NAMALWA (cell line): ENCODE measurements at regions not wholly inside any gene's neighbourhood (a gene's known extent, or its start where the extent isn't known, plus 50 kb on each side); places are given as distances from the start of the nearest gene placed in this dataset.
"Not testable (repeated sequence)": the region's sequence is repeated elsewhere in the genome, so short reads cannot be mapped to it uniquely, and the experiment has no call there.

Experiments
- DNase-seq: peaks from one replicate; pipeline ENCODE4 v3.0.0-alpha.2; 2015; ENCODE audit warnings: low spot score

DNA sequence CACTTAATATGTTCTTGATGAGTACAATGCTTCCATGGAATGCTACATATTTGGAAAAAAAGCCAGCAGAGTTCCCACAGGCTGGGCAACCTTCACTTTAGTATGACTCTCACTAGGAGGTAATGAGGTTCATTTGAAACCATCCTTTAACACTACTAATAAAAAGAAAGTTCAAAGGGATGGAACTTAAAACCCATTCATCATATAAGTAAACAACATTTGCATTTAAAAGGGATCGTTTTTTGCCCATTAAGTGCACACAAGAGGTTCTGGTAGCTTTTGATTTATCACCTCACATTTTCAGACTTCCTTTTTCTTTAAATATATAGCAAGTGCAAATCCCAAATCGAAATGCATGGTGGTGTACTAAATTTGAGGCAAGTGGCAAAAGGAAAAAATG lies 270.8 kb upstream of the DCC start:
- no peak for DNase-seq

GRCh38 chr18:52070291-52070756 lies 269.7 kb upstream of the DCC start:
- DNase-seq = no peak

GRCh38 chr18:52077251-52077983 lies 262.6 kb upstream of the DCC start:
- DNase-seq = no peak

DNA sequence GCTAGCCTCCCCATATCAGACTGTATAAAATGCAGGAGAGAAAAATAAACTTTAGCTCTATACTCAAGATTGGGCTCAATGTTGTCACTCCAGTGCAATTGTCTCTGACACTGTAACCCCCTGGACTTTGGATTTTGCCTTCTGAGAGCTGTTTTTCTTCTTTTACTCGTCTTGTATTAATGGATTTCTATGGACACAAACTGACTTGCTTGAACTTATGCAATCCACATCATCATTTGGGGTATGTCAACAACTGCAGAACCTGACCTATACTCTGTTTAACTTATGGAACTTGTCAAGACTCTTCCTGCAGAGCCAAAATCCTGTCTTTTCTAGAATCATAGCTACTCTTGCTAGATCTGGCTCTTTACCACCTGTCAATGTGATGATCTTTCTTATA lies 257.8 kb upstream of the DCC start:
- no peak for DNase-seq

- no peak for DNase-seq
Observed at GRCh38 chr18:52087140-52087539, 252.9 kb upstream of the DCC start.

- no peak for DNase-seq
Observed at GRCh38 chr18:52090005-52090404, 250.0 kb upstream of the DCC start.

GRCh38 chr18:52093171-52093570 lies 246.8 kb upstream of the DCC start:
- no peak for DNase-seq

GRCh38 chr18:52118684-52119083 lies 221.3 kb upstream of the DCC start:
- DNase-seq = no peak

DNA sequence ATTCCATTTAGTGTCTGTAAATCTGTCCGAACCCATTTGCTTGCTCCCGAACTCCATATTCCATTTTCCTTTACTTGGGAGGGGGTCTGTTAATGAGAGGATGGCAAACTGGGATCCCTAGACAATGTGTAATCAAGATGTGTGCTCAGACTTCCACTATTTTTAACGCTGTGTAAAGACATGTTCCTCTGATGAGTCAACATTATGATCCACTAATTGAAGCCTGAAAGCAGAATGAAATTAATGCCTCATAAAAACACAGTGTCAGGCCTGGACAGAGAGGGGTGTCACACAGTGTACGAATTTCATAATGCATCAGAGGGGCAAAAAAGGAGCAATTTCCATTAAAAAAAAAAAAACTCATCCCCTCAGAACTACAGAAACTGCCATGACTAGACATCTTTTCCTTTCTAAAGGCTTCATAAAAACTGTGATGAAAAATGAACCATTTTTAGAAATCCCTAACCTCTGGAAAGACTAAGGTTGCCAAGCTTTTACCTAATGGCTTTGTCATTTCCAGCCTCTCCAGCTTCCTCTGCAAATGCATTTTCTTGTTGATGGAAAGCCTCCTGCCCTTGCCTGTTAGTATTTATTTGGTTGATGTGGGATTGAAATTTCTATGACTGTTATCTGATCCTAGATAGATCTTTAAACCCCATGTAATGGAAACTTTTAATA lies 209.2 kb upstream of the DCC start:
- no peak for DNase-seq

- DNase-seq = no peak
Observed at GRCh38 chr18:52131845-52132244, 208.2 kb upstream of the DCC start.

- no peak for DNase-seq
Observed at GRCh38 chr18:52136532-52136931, 203.5 kb upstream of the DCC start.

- DNase-seq = no peak
Observed at GRCh38 chr18:52140986-52141385, 199.0 kb upstream of the DCC start.

- no peak for DNase-seq
Observed at GRCh38 chr18:52150050-52150449, 189.9 kb upstream of the DCC start.

DNA sequence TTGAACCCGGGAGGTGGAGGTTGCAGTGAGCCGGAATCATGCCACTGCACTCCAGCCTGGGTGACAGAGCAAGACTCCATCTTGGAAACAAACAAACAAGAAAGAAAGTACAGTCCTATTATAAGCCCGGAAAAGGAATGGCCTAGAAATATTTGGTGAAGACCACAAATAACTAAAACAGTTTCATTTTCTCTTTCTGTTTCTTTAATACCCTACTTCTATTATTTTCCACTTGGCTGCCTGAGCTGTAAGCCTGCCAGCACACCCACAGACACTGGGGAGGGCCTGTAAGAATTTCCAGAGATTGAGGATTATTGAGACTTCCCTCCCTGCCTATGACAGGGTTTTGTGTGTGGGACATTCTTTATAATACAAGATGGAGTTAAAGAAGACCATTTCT lies 188.0 kb upstream of the DCC start:
- DNase-seq = peak; percentile 8

- no peak for DNase-seq
Observed at GRCh38 chr18:52156166-52156565, 183.8 kb upstream of the DCC start.

DNA sequence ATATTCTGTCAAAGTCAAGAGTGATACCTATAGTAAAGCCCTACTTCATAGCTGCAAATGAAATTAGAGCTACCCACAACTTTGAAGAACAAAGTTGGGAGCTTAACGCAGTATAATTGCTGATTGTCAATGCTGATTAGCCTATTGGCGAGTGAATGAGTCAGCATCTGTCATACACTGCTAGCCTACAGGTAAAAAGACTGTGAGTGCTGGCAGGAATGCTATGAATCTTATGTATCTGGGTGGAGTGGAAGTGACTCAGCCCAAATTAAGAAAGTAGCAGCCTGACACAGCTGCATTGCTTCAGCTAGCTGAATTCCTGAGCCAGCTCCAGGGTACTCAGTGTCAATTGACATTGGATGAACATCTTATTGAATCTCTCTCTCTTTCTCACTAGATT lies 179.4 kb upstream of the DCC start:
- no peak for DNase-seq

DNA sequence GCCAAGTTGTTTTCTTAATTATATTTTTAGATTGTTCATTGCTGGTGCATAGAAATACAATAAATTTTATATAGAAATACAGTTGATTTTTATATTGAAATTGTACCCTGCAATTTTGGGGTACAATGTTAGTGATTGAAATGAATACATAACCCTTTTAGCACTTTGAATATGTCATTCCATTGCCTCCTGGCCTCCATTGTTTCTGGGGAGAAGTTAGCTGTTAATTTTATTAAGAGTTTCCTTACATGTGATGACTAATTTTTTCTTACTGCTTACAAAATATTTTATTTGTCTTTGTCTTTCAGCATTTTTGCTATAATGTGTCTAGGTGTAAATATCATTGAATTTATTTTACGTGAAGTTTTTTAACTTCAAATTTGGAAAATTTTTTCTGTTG lies 176.5 kb upstream of the DCC start:
- no peak for DNase-seq

DNA sequence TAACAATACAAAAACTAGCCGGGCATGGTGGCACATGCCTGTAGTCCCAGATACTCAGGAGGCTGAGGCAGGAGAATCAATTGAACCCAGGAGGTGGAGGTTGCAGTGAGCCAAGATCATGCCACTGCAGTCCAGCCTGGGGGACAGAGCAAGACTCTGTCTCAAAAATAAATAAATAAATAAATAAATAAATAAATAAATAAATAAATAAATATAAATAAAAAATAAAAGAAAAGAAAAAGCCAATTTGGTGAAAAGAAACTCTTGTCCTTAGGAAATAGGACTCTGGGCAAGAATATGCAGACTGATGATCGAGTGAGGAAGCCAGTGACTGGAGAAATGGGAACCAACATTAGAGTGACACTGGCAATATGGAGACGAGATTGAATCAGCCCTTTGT lies 171.9 kb upstream of the DCC start:
- not testable (repeated sequence) for DNase-seq

GRCh38 chr18:52174220-52174619 lies 165.8 kb upstream of the DCC start:
- DNase-seq = no peak

GRCh38 chr18:52175406-52175805 lies 164.6 kb upstream of the DCC start:
- no peak for DNase-seq

GRCh38 chr18:52183107-52183506 lies 156.9 kb upstream of the DCC start:
- DNase-seq = no peak

DNA sequence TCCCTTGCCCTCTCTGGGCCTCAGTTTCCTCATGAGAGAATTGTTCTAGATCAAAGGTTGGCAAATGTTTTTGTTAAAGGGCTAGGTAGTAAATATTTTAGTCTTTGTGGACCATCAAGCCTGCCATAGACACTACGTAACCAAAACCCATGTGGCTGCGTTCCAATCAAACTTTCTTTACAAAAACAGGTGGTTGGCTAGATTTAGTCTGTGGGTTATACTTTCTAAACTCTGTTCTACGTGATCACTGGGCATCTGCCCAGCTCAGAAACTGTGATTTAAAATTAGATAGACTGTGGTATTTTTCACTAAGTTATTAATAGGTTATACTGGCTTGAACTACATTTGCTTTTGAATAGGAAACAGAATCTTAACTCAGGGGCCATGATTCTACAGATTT lies 149.8 kb upstream of the DCC start:
- DNase-seq = no peak

DNA sequence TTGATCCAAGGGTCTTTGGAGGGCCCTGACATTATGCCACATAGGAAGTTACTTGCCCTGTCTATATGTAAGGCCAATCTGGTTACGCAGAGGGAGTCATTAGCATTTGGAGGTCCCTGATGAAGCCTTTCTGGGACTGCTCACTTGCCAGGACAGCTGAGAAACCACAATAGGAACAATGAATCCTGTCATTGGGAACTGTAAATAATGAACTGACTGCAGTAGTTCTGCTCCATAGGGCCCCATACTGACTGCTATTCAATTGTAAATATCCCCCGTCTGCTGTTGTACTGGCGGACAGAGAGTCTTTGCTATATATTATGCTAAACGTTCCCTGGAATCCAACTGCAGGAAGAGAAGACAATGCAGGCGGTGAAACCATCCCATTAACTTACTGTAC lies 149.4 kb upstream of the DCC start:
- no peak for DNase-seq

GRCh38 chr18:52200406-52200805 lies 139.6 kb upstream of the DCC start:
- no peak for DNase-seq
